Endothelial cell of umbilical vein (primary cell): ENCODE measurements at regions not wholly inside any gene's neighbourhood (a gene's known extent, or its start where the extent isn't known, plus 50 kb on each side); places are given as distances from the start of the nearest gene placed in this dataset.

Experiments
- EZH2 ChIP-seq: IDR thresholded peaks from 2 replicates; pipeline ENCODE4 v1.6.1; 2012; ENCODE audit warnings: borderline replicate concordance, low read depth, mild to moderate bottlenecking, moderate library complexity, low read length, inconsistent platforms; ENCODE audit not compliant: severe bottlenecking
- POLR2A ChIP-seq: IDR thresholded peaks from 2 replicates; pipeline ENCODE4 v1.6.1; 2012; ENCODE audit warnings: low read depth, mild to moderate bottlenecking, control low read depth, low read length
- TF ChIP-seq, protein P1 (sequence below), 2 donors: IDR thresholded peaks; 1 replicate in 1 of 2; 2 replicates in 1 of 2; pipeline ENCODE4 v1.5.1; 2011; ENCODE audit warnings: low read length in 2 of 2, mild to moderate bottlenecking in 2 of 2, moderate library complexity in 2 of 2, control low read depth in 1 of 2, inconsistent platforms in 1 of 2, low read depth in 1 of 2; ENCODE audit not compliant: insufficient read depth in 1 of 2; ENCODE audit errors: extremely low read depth in 1 of 2

DNA sequence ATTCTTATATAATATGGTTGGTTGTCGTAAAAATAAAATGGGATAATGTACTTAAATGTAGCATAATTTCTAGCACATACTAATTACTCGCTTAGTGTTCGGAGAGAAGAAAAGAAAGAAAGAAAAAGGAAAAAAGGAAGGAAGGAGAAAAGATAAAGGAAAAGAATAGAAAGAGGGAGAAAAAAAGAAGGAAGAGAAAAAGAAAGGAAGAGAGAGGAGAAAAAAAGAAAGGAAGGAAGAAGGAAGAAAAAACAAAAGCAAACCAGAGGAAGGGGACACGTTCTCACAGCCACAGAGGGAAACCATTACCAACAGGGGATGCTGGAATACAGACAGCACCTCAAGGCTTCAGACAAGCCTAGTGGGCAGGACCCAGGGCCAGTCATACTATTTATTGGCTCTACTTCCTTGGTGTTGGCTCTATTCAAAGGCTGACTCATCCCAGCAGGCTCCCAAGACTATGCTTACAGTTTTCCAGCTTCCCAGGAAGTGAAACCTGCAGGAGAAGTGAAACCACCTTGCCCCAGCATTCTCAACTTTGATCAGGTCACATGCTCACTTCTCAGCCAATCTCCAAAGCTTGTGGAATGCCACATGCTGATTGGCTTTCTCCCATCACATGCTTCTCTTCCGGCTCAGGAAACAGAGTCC is 273.5 kb upstream of the IRX5 start:
- TF ChIP-seq, protein P1, sequence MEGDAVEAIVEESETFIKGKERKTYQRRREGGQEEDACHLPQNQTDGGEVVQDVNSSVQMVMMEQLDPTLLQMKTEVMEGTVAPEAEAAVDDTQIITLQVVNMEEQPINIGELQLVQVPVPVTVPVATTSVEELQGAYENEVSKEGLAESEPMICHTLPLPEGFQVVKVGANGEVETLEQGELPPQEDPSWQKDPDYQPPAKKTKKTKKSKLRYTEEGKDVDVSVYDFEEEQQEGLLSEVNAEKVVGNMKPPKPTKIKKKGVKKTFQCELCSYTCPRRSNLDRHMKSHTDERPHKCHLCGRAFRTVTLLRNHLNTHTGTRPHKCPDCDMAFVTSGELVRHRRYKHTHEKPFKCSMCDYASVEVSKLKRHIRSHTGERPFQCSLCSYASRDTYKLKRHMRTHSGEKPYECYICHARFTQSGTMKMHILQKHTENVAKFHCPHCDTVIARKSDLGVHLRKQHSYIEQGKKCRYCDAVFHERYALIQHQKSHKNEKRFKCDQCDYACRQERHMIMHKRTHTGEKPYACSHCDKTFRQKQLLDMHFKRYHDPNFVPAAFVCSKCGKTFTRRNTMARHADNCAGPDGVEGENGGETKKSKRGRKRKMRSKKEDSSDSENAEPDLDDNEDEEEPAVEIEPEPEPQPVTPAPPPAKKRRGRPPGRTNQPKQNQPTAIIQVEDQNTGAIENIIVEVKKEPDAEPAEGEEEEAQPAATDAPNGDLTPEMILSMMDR (IDR thresholded peaks at IDR 0.05; ENCODE audit: extremely low read depth in 1 of 2, insufficient read depth in 1 of 2, low read depth in 1 of 2, low read length in 2 of 2) = no peak
- TF ChIP-seq EZH2 = no peak
- TF ChIP-seq POLR2A = no peak
